Activated CD8-positive, alpha-beta T cell treated with anti-CD3 and anti-CD28 coated beads for 36 hours (primary cell): ENCODE measurements at regions not wholly inside any gene's neighbourhood (a gene's known extent, or its start where the extent isn't known, plus 50 kb on each side); places are given as distances from the start of the nearest gene placed in this dataset.

Experiments
- ATAC-seq: fragments of 200-7000 bp; cut with Tn5 transposase; one replicate; pipeline ENCODE4 v1.10.0; 2021; ENCODE audit warnings: mild to moderate bottlenecking, moderate library complexity
- CTCF ChIA-PET: fragments of 350-600 bp; sonication (Branson Sonifier 250); formaldehyde crosslinking; loops from one replicate; lab custom pipeline; 2021; ENCODE audit warnings: antibody characterized with exemption; lab: Charles Lee
- POLR2A ChIA-PET: fragments of 350-600 bp; sonication (Branson Sonifier 250); formaldehyde crosslinking; loops from one replicate; lab custom pipeline; 2021; ENCODE audit warnings: antibody characterized with exemption; lab: Charles Lee
- DNase-seq: peaks from one replicate; pipeline ENCODE4 v3.0.0-alpha.2; 2020
- H3K27ac Mint-ChIP-seq: one replicate; pipeline ENCODE4 v1.8.0; 2021; ENCODE audit warnings: mild to moderate bottlenecking, mixed read lengths
- H3K27me3 Mint-ChIP-seq: one replicate; pipeline ENCODE4 v1.8.0; 2021; ENCODE audit warnings: mixed read lengths
- H3K36me3 Mint-ChIP-seq: one replicate; pipeline ENCODE4 v1.8.0; 2021; ENCODE audit warnings: low read depth, mixed read lengths
- H3K4me1 Mint-ChIP-seq: one replicate; pipeline ENCODE4 v1.8.0; 2021; ENCODE audit warnings: low read depth, mixed read lengths
- H3K4me3 Mint-ChIP-seq: one replicate; pipeline ENCODE4 v1.8.0; 2021; ENCODE audit warnings: mild to moderate bottlenecking, moderate library complexity, mixed read lengths
- H3K9me3 Mint-ChIP-seq: one replicate; pipeline ENCODE4 v1.8.0; 2021; ENCODE audit warnings: mixed read lengths
- intact Hi-C: fragments of 100-400 bp; cut with micrococcal nuclease; formaldehyde crosslinking; loops from one replicate; pipeline ENCODE4 v1.10.0; 2022
- TF ChIP-seq, protein P1 (sequence below): fragments of 200-600 bp; IDR thresholded peaks from one replicate; pipeline ENCODE4 v1.8.0; 2022; ENCODE audit warnings: antibody characterized with exemption, mild to moderate bottlenecking

DNA sequence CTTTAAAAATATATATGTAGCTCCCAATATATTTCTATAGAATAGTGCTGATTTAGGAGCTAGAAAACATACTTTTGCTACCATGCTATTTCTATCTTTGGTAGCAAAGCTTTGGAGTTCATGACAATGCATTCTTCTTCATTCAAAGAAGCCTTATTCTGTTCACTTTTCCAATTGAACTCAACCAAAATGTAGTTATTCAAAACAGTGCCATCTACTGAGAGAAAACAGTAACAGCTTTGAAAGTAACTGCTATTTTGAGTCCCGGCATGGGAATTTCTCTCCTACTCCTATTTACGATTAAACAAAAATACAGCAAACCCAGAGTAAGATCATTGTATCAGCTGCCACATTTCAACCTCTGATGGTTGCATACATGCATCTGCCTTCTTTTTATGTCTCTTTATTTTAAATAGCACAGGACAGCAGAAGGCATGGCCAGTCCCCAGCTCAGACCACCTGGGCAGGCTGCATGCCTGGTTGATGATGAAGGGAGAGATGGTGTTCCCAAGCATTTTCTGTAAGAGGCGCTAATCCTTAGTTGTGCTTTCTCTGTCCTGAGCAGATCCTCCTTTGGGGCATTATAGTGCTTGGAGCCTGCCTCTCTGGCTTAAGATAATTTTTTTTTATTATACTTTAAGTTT is 69.7 kb upstream of the SULT1C3 start:
- TF ChIP-seq, protein P1, sequence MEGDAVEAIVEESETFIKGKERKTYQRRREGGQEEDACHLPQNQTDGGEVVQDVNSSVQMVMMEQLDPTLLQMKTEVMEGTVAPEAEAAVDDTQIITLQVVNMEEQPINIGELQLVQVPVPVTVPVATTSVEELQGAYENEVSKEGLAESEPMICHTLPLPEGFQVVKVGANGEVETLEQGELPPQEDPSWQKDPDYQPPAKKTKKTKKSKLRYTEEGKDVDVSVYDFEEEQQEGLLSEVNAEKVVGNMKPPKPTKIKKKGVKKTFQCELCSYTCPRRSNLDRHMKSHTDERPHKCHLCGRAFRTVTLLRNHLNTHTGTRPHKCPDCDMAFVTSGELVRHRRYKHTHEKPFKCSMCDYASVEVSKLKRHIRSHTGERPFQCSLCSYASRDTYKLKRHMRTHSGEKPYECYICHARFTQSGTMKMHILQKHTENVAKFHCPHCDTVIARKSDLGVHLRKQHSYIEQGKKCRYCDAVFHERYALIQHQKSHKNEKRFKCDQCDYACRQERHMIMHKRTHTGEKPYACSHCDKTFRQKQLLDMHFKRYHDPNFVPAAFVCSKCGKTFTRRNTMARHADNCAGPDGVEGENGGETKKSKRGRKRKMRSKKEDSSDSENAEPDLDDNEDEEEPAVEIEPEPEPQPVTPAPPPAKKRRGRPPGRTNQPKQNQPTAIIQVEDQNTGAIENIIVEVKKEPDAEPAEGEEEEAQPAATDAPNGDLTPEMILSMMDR: peak; percentile 43
- DNase-seq (no peak), ATAC-seq (no peak)
- Mint-ChIP-seq H3K27me3 (peaks cover 1% of the 10 kb centered on the region), H3K9me3 (no peaks in the 10 kb centered on the region), H3K27ac (no peak overlapping the region), H3K4me3 (no peak overlapping the region), H3K4me1 (no peaks in the 10 kb centered on the region), H3K36me3 (no peaks in the 10 kb centered on the region)
- ChIA-PET POLR2A (no interaction called here), CTCF (interaction anchor here (1.0 to 1.1 kb wide), 3 partner anchors 11 to 233 kb away, joined by 3 to 5 read pairs (median 3); no protein-coding TSS in a partner anchor)
- intact Hi-C loops: no loop called here

DNA sequence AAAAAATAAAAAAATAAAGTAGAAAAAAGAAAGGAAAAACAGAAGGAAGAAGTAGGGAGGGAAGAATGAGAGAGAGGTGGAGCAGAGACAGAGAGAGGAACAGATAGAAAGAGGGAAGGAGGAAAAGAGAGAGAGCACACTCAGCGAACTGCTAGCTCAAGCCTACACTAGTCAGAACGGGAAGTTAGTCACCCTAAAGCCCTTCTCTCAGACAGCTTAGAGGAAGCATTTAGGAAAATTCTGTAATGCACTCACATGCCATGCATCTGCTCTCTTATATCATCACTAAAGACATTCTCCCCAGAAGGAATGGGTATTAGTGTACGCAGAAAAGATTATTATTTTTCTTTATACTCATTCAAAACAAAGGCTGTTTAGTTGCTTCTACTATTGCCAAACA is 68.1 kb upstream of the SULT1C3 start:
- no peaks in the 10 kb centered on the region for H3K36me3 Mint-ChIP-seq
- H3K4me1 Mint-ChIP-seq: no peaks in the 10 kb centered on the region
- peaks cover 1% of the 10 kb centered on the region for H3K27me3 Mint-ChIP-seq
- H3K9me3 Mint-ChIP-seq: no peaks in the 10 kb centered on the region
- no peak overlapping the region for H3K4me3 Mint-ChIP-seq
- POLR2A ChIA-PET: no interaction called here
- ATAC-seq: no peak
- TF ChIP-seq, protein P1: no peak
- DNase-seq: no peak
- H3K27ac Mint-ChIP-seq: no peak overlapping the region
- CTCF ChIA-PET: no interaction called here
- intact Hi-C loops: no loop called here

DNA sequence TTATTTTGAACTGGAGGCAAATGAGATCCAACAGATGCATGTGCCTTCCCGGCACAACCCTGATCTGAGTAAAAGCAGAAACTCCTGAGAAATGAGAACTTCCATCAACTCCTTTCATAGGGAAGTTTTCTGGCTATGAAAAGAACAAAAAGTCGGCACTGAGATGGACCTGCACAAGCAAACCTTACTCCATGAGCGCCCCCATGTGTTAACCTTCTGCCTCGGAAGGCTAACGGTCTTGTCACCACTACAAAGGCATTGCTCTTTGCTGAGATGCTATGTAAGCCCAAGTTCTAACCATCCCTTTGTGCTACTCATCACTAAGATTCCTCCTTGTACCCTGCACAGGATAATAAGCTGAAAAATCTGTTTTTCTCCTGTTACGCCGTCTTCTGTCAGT is 57.3 kb upstream of the SULT1C3 start:
- ChIA-PET POLR2A (interaction anchor here (0.6 kb wide), 1 partner anchor 1339 kb away, joined by 3 read pairs; no protein-coding TSS in a partner anchor), CTCF (no interaction called here)
- H3K4me1 Mint-ChIP-seq: no peaks in the 10 kb centered on the region
- intact Hi-C loops: no loop called here
- no peaks in the 10 kb centered on the region for H3K36me3 Mint-ChIP-seq
- no peak overlapping the region for H3K4me3 Mint-ChIP-seq
- H3K27me3 Mint-ChIP-seq: peaks cover 5% of the 10 kb centered on the region
- ATAC-seq: no peak
- DNase-seq: peak; percentile 22
- H3K9me3 Mint-ChIP-seq: no peaks in the 10 kb centered on the region
- TF ChIP-seq, protein P1: no peak
- no peak overlapping the region for H3K27ac Mint-ChIP-seq

DNA sequence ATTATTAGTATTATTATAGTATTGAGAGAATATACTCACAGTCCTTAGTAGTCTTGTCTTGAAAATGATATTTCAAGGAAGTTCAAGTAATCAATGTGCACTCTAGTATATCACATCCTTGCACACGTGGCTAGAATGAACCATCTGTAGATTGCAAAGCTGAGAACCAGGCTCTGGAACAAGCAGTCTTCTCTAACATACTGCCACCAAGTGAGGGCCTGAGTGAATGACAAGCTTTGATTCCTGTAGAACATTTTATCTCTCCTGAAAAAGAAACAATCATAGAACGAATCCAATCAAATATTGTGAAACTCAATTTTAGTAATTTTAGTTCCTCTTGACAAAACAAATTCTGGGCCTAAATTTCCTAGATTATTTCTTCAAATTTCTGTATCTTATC is 55.3 kb upstream of the SULT1C3 start:
- Mint-ChIP-seq H3K27ac (no peak overlapping the region), H3K36me3 (no peaks in the 10 kb centered on the region), H3K9me3 (no peaks in the 10 kb centered on the region), H3K27me3 (peaks cover 6% of the 10 kb centered on the region), H3K4me1 (no peaks in the 10 kb centered on the region), H3K4me3 (no peak overlapping the region)
- DNase-seq: peak; percentile 9
- ChIA-PET CTCF (interaction anchor here (0.9 to 2.2 kb wide), 4 partner anchors 10 to 659 kb away, joined by 3 to 9 read pairs (median 4); no protein-coding TSS in a partner anchor), POLR2A (no interaction called here)
- intact Hi-C loops: no loop called here
- ATAC-seq: no peak
- TF ChIP-seq, protein P1: no peak

DNA sequence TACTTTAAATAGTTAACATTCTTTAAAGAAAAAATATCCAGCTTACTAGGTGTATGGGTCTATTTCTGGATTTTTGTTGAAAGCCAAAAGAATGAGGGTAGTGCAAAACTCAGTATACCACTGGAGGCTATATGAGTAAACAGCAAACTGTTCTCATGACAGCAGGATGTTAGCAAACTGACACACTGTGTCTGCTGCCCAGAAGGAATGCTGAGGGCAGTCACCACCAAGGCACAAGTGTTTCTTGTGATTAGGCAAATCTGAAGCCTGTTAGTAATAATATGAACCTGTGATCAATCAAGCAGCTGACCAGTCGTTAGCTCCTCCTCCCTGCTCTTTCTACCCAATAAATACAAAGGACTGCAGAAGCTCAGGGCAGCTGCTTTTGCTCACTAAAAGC is 50.5 kb upstream of the SULT1C3 start:
- TF ChIP-seq, protein P1: no peak
- CTCF ChIA-PET: no interaction called here
- no peaks in the 10 kb centered on the region for H3K36me3 Mint-ChIP-seq
- H3K27me3 Mint-ChIP-seq: peaks cover 5% of the 10 kb centered on the region
- no peak overlapping the region for H3K27ac Mint-ChIP-seq
- intact Hi-C loops: no loop called here
- no peak for ATAC-seq
- no peaks in the 10 kb centered on the region for H3K4me1 Mint-ChIP-seq
- no peak overlapping the region for H3K4me3 Mint-ChIP-seq
- no peaks in the 10 kb centered on the region for H3K9me3 Mint-ChIP-seq
- no peak for DNase-seq
- POLR2A ChIA-PET: no interaction called here
